Breast epithelium (tissue), 3 donors: ENCODE measurements at regions not wholly inside any gene's neighbourhood (a gene's known extent, or its start where the extent isn't known, plus 50 kb on each side); places are given as distances from the start of the nearest gene placed in this dataset.

Experiments
- CTCF ChIP-seq, 3 donors: fragments of 450-650 bp; IDR thresholded peaks; one replicate each; pipeline ENCODE4 v1.5.1; 2016 to 2017; ENCODE audit warnings: antibody characterized with exemption in 3 of 3, mild to moderate bottlenecking in 3 of 3, moderate library complexity in 3 of 3
- POLR2A ChIP-seq: fragments of 450-650 bp; IDR thresholded peaks from one replicate; pipeline ENCODE4 v1.6.1; 2016; ENCODE audit warnings: antibody characterized with exemption, mild to moderate bottlenecking, moderate library complexity

- TF ChIP-seq CTCF (IDR thresholded peaks at IDR 0.05): peak in 2 of 3 donors; percentile 37 to 41
- no peak for TF ChIP-seq POLR2A
Observed at GRCh38 chr14:94681300-94682060, 69.3 kb downstream of the SERPINA3 start.
